Nephron progenitor cell (in vitro differentiated cells): ENCODE measurements at regions not wholly inside any gene's neighbourhood (a gene's known extent, or its start where the extent isn't known, plus 50 kb on each side); places are given as distances from the start of the nearest gene placed in this dataset.
"Not testable (repeated sequence)": the region's sequence is repeated elsewhere in the genome, so short reads cannot be mapped to it uniquely, and the experiment has no call there.

ENCODE experiments used
- DNase-seq: peaks from one replicate; pipeline ENCODE4 v3.0.0; 2021
- H3K27ac Mint-ChIP-seq: 2 replicates; pipeline ENCODE4 v1.8.0; 2021; ENCODE audit warnings: mild to moderate bottlenecking, moderate library complexity, mixed read lengths
- H3K27me3 Mint-ChIP-seq: 2 replicates; pipeline ENCODE4 v1.8.0; 2021; ENCODE audit warnings: mild to moderate bottlenecking, low read depth, mixed read lengths; ENCODE audit not compliant: poor library complexity
- H3K36me3 Mint-ChIP-seq: 2 replicates; pipeline ENCODE4 v1.8.0; 2021; ENCODE audit warnings: low read depth, mixed read lengths
- H3K4me1 Mint-ChIP-seq: 2 replicates; pipeline ENCODE4 v1.8.0; 2021; ENCODE audit warnings: mixed read lengths
- H3K4me3 Mint-ChIP-seq: 2 replicates; pipeline ENCODE4 v1.8.0; 2021; ENCODE audit warnings: mild to moderate bottlenecking, moderate library complexity, mixed read lengths
- H3K9me3 Mint-ChIP-seq: 2 replicates; pipeline ENCODE4 v1.8.0; 2021; ENCODE audit warnings: mild to moderate bottlenecking, moderate library complexity, mixed read lengths
- CTCF ChIP-seq: fragments of 200-600 bp; sonication (generic); IDR thresholded peaks from 2 replicates; pipeline ENCODE4 v1.5.0; 2021; ENCODE audit warnings: antibody characterized with exemption

DNA sequence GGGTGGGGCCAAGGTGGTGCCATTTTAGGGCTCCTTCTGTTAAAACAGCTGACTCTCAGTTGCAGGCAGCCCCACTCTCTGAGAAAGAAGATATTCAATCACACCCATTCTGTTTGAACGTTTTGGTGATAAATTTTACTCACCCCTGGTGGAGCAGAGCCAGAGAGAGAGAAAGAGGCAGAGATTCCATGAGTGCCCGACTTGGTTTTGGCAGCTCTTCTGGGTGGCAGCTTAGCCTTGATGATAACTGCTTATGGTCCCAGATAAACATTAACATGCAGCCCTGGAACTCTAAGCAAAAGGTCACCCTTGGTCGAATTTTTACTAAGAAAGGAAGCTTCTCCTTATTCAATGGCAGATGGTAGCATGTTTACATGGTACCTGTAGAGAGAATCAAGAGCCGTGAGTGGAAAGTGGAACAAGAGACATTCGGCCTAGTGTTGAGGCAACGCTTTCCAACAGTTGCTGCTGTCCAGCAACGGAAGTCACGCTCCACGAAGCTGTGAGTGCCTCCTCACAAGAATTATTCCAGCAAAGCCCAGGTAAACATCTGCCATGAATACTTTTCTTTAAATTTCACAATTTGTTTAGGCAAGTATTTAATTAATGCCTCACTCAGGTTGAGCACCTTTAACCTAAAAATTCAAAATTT lies 530.6 kb upstream of the ROBO2 start:
- no peaks in the 10 kb centered on the region for H3K9me3 Mint-ChIP-seq
- H3K4me1 Mint-ChIP-seq, result no peaks in the 10 kb centered on the region
- DNase-seq, result no peak
- H3K27ac Mint-ChIP-seq, result no peak overlapping the region
- H3K36me3 Mint-ChIP-seq, result no peaks in the 10 kb centered on the region
- no peak for TF ChIP-seq CTCF
- H3K27me3 Mint-ChIP-seq, result no peaks in the 10 kb centered on the region
- H3K4me3 Mint-ChIP-seq, result no peak overlapping the region

DNA sequence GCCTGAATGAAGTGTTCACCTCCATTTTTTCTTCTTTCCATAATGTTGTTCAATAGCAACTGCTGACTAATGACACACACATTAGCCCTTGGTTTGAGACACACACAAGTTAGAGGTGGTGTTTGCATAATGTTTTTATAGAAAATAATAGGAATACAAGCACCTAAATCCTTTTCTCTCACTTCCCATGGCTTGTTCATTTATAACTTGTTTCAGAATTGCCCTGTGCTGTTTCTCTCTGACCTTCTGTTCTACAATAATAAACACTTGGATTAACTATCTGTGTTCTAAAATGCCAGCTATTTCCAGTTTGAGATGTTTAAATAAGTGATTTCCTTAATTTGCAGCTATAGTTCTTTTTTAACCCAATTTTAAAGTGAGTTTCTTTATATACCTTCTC lies 525.1 kb upstream of the ROBO2 start:
- DNase-seq, result no peak
- H3K36me3 Mint-ChIP-seq, result no peaks in the 10 kb centered on the region
- H3K27me3 Mint-ChIP-seq, result no peaks in the 10 kb centered on the region
- H3K9me3 Mint-ChIP-seq, result no peaks in the 10 kb centered on the region
- H3K27ac Mint-ChIP-seq, result no peak overlapping the region
- no peak overlapping the region for H3K4me3 Mint-ChIP-seq
- TF ChIP-seq CTCF, result no peak
- H3K4me1 Mint-ChIP-seq, result no peaks in the 10 kb centered on the region

GRCh38 chr3:76523337-76523736 lies 516.6 kb upstream of the ROBO2 start:
- Mint-ChIP-seq H3K9me3 (no peaks in the 10 kb centered on the region), H3K27me3 (no peaks in the 10 kb centered on the region), H3K4me3 (no peak overlapping the region), H3K36me3 (no peaks in the 10 kb centered on the region), H3K27ac (no peak overlapping the region), H3K4me1 (no peaks in the 10 kb centered on the region)
- no peak for DNase-seq
- TF ChIP-seq CTCF, result no peak

- no peaks in the 10 kb centered on the region for H3K9me3 Mint-ChIP-seq
- no peaks in the 10 kb centered on the region for H3K4me1 Mint-ChIP-seq
- no peak overlapping the region for H3K4me3 Mint-ChIP-seq
- no peak for TF ChIP-seq CTCF
- DNase-seq, result no peak
- H3K36me3 Mint-ChIP-seq, result no peaks in the 10 kb centered on the region
- H3K27ac Mint-ChIP-seq, result no peak overlapping the region
- peaks cover 3% of the 10 kb centered on the region for H3K27me3 Mint-ChIP-seq
Measured at GRCh38 chr3:76525726-76526125, 514.2 kb upstream of the ROBO2 start.

DNA sequence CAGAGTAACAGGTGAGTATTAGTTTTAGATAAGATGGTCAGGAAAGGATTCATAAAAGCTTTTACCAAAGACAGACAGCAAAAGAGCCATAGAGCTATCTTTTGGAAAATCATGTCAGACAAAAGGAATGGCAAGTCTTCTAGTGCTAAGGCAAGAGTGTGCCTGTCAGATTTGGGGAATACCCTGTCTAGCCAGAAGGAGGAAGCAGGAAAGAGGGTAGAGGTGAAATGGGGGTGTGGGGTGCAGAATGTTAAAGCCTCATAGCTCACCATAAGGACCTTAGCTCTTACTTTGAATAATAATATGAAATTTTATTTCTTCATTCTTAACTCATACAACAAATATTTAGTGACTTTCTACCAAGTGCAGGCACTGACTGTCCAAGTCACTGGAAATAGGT lies 512.1 kb upstream of the ROBO2 start:
- no peaks in the 10 kb centered on the region for H3K4me1 Mint-ChIP-seq
- DNase-seq, result no peak
- no peak for TF ChIP-seq CTCF
- H3K36me3 Mint-ChIP-seq, result no peaks in the 10 kb centered on the region
- H3K4me3 Mint-ChIP-seq, result no peak overlapping the region
- H3K9me3 Mint-ChIP-seq, result no peaks in the 10 kb centered on the region
- H3K27ac Mint-ChIP-seq, result no peak overlapping the region
- H3K27me3 Mint-ChIP-seq, result peaks cover 3% of the 10 kb centered on the region

DNA sequence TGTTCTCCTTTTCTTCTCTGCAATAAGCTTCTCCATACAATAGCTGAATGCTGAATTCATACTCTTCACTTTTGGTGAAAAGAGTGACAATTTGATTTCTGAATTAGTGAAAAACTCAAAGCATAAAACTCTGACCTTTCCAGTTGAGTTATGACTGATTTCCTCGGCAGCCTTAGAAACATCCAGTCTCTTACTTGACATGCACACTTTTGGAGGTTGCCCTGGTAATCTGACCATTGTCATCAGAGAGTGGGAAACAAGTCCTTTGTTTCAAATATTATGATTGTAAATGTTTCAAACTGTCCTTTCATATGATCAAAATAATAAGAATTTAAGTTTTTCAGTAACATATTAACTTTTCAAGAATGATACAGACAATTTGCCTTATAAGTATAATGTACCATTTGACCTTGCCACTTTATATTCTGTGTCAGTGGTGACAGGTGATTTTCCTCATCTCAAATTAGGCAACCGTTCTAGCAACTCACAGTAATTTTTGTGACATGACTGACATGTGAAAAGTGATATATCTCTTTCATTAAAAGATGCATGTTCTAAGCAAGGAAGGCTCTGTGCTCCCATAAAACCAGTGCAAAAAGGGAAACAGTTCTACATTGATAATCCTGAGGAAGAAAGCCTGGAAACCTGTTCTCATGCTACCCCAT lies 507.6 kb upstream of the ROBO2 start:
- Mint-ChIP-seq H3K4me1 (peaks cover 11% of the 10 kb centered on the region), H3K27ac (no peak overlapping the region), H3K4me3 (no peak overlapping the region), H3K27me3 (peaks cover 3% of the 10 kb centered on the region), H3K36me3 (no peaks in the 10 kb centered on the region), H3K9me3 (no peaks in the 10 kb centered on the region)
- no peak for TF ChIP-seq CTCF
- no peak for DNase-seq

- DNase-seq, H3K9me3 Mint-ChIP-seq, H3K36me3 Mint-ChIP-seq, H3K4me3 Mint-ChIP-seq, H3K27me3 Mint-ChIP-seq: not testable (repeated sequence)
- H3K27ac Mint-ChIP-seq, result peak overlapping the region; percentile 29
- H3K4me1 Mint-ChIP-seq, result peaks cover 11% of the 10 kb centered on the region
Measured at GRCh38 chr3:76533710-76534109, 506.2 kb upstream of the ROBO2 start.

DNA sequence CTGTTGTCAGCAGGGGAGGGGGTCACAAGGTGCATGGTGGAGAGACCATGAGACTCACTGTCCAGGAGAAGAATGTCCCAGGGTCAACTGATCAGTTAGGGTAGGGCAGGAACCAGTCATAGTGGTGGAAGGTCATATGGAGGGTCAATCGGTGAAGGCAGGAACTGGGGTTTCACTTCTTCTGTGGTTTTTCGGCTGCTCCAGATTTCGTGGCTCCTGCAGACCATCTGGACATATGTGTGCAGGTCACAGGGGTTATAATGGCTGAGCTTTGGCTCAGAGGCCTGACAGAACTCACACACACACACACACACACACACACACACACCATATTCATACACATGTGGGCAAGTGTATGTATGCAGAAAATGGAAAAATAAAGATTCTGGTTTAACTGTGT lies 502.0 kb upstream of the ROBO2 start:
- H3K27me3 Mint-ChIP-seq, DNase-seq, H3K36me3 Mint-ChIP-seq, H3K4me3 Mint-ChIP-seq, H3K9me3 Mint-ChIP-seq, H3K27ac Mint-ChIP-seq: not testable (repeated sequence)
- H3K4me1 Mint-ChIP-seq, result peaks cover 11% of the 10 kb centered on the region
